Endothelial cell of umbilical vein (primary cell): ENCODE measurements at regions not wholly inside any gene's neighbourhood (a gene's known extent, or its start where the extent isn't known, plus 50 kb on each side); places are given as distances from the start of the nearest gene placed in this dataset.

Experiments used
- POLR2AphosphoS5 ChIP-seq: IDR thresholded peaks from 2 replicates; pipeline ENCODE4 v1.6.1; 2012; ENCODE audit warnings: low read depth, mild to moderate bottlenecking, control low read depth, low read length, moderate library complexity; ENCODE audit not compliant: insufficient read depth
- TF ChIP-seq, protein P1 (sequence below), 2 donors: IDR thresholded peaks; 1 replicate in 1 of 2; 2 replicates in 1 of 2; pipeline ENCODE4 v1.5.1; 2011; ENCODE audit warnings: low read length in 2 of 2, mild to moderate bottlenecking in 2 of 2, moderate library complexity in 2 of 2, control low read depth in 1 of 2, inconsistent platforms in 1 of 2, low read depth in 1 of 2; ENCODE audit not compliant: insufficient read depth in 1 of 2; ENCODE audit errors: extremely low read depth in 1 of 2

DNA sequence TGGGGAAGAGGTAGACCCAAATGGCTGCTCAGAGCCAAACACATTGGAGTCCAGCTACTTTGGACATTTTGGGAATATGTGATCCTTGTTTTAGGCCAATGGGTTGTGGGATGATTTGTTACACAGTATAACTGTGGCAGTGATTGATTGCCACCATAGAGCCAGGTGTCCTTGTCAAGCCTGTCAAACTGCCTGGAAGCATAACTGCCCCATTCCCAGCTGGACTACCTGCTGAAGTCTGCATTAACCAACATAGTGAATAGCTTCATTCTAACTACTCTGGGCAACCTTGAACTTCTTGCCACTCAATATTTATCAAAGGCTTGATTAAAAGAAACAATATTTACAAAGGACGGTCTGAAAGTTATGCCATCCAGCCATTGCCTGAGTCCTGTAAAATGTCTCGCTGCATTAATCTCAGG is 164.7 kb downstream of the LINC00237 start:
- TF ChIP-seq, protein P1, sequence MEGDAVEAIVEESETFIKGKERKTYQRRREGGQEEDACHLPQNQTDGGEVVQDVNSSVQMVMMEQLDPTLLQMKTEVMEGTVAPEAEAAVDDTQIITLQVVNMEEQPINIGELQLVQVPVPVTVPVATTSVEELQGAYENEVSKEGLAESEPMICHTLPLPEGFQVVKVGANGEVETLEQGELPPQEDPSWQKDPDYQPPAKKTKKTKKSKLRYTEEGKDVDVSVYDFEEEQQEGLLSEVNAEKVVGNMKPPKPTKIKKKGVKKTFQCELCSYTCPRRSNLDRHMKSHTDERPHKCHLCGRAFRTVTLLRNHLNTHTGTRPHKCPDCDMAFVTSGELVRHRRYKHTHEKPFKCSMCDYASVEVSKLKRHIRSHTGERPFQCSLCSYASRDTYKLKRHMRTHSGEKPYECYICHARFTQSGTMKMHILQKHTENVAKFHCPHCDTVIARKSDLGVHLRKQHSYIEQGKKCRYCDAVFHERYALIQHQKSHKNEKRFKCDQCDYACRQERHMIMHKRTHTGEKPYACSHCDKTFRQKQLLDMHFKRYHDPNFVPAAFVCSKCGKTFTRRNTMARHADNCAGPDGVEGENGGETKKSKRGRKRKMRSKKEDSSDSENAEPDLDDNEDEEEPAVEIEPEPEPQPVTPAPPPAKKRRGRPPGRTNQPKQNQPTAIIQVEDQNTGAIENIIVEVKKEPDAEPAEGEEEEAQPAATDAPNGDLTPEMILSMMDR (IDR thresholded peaks at IDR 0.05; ENCODE audit: extremely low read depth in 1 of 2, insufficient read depth in 1 of 2, low read depth in 1 of 2, low read length in 2 of 2): no peak
- TF ChIP-seq POLR2AphosphoS5: no peak
